SU-DHL-6 (cell line): ENCODE measurements at regions not wholly inside any gene's neighbourhood (a gene's known extent, or its start where the extent isn't known, plus 50 kb on each side); places are given as distances from the start of the nearest gene placed in this dataset.

ENCODE experiments used
- H2AFZ ChIP-seq: fragments of 200-600 bp; sonication (generic); 2 replicates; pipeline ENCODE4 v1.6.1; 2014; ENCODE audit warnings: low read depth, mild to moderate bottlenecking, moderate library complexity, mixed read lengths, antibody characterized with exemption, low read length; ENCODE audit not compliant: severe bottlenecking
- H3F3A ChIP-seq: fragments of 200-600 bp; shearing (Covaris generic); 2 replicates; pipeline ENCODE4 v1.6.0; 2016; ENCODE audit warnings: antibody characterized with exemption, mild to moderate bottlenecking; ENCODE audit not compliant: insufficient read depth
- H3K27ac ChIP-seq: fragments of 200-600 bp; sonication (generic); 2 replicates; pipeline ENCODE4 v1.5.1; 2016; ENCODE audit warnings: low read depth, mild to moderate bottlenecking, low read length, moderate library complexity, mixed read lengths
- H3K27me3 ChIP-seq: fragments of 200-600 bp; sonication (generic), shearing (Covaris generic); 2 replicates; pipeline ENCODE4 v1.6.0; 2014; ENCODE audit warnings: mild to moderate bottlenecking, low read length
- H3K36me3 ChIP-seq: fragments of 200-600 bp; sonication (generic); 2 replicates; pipeline ENCODE4 v1.6.1; 2014; ENCODE audit warnings: mild to moderate bottlenecking, low read length, mixed read lengths
- H3K4me2 ChIP-seq: fragments of 300-600, 200-600 bp; shearing (Covaris generic), sonication (generic); 2 replicates; pipeline ENCODE4 v1.6.0; 2014; ENCODE audit warnings: low read length, low read depth, mild to moderate bottlenecking; ENCODE audit not compliant: poor library complexity, severe bottlenecking
- H3K4me3 ChIP-seq: fragments of 200-600 bp; sonication (generic); 2 replicates; pipeline ENCODE4 v1.5.1; 2014; ENCODE audit warnings: antibody characterized with exemption, low read length, mild to moderate bottlenecking, mixed read lengths; ENCODE audit not compliant: insufficient read depth, poor library complexity, severe bottlenecking
- H3K79me2 ChIP-seq: fragments of 200-600 bp; sonication (generic); 2 replicates; pipeline ENCODE4 v1.6.1; 2014; ENCODE audit warnings: mild to moderate bottlenecking, low read length, moderate library complexity; ENCODE audit not compliant: insufficient read depth
- H3K9ac ChIP-seq: fragments of 200-600 bp; sonication (generic); 2 replicates; pipeline ENCODE4 v1.7.0; 2014; ENCODE audit warnings: mild to moderate bottlenecking, low read length
- H3K9me2 ChIP-seq: fragments of 200-600 bp; sonication (generic); replicated peaks from 2 replicates; pipeline ENCODE4 v1.6.1; 2014; ENCODE audit warnings: low read length; ENCODE audit not compliant: insufficient read depth
- H3K9me3 ChIP-seq: fragments of 200-600 bp; sonication (generic); 2 replicates; pipeline ENCODE4 v1.6.1; 2014; ENCODE audit warnings: low read length, mixed read lengths; ENCODE audit not compliant: insufficient read depth
- H4K20me1 ChIP-seq: fragments of 200-600 bp; sonication (generic); 2 replicates; pipeline ENCODE4 v1.6.1; 2014; ENCODE audit warnings: low read depth, mild to moderate bottlenecking, antibody characterized with exemption, low read length, moderate library complexity, mixed read lengths
- EZH2phosphoT487 ChIP-seq: fragments of 200-600 bp; sonication (generic), shearing (Covaris generic); conservative IDR thresholded peaks from 2 replicates; pipeline ENCODE4 v1.6.1; 2018; ENCODE audit warnings: mild to moderate bottlenecking, antibody characterized with exemption, low read length, moderate library complexity, mixed read lengths
- TF ChIP-seq, protein P1 (sequence below): fragments of 200-600 bp; sonication (generic); IDR thresholded peaks from one replicate; pipeline ENCODE4 v1.5.1; 2017; ENCODE audit warnings: antibody characterized with exemption, mild to moderate bottlenecking, low read length, moderate library complexity; ENCODE audit not compliant: insufficient read depth, poor library complexity, severe bottlenecking

DNA sequence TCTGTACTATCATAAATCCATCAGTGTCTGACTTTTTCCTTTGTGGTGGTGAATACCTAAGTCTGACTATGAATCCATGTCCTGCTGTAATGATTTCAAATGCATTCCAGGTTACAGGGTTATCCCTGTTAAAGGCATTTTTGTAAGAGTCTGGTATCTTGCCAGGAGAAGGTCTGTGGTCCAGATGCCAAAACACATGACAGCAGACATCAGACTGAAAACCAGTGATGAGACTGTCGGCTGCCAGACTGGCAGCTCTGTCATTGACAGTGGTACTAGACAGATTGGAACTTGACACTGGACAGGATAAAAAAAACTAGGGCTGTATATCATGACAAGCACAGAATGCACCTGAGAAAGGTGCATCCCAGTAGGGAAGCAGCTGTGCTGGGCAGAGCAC is 301.8 kb upstream of the FAT3 start:
- no peak overlapping the region for H3K4me2 ChIP-seq
- no peaks in the 10 kb centered on the region for H3K9me2 ChIP-seq
- no peaks in the 10 kb centered on the region for H3K27me3 ChIP-seq
- H3K27ac ChIP-seq: no peak overlapping the region
- no peaks in the 10 kb centered on the region for H3K36me3 ChIP-seq
- no peak overlapping the region for H2AFZ ChIP-seq
- H3K4me3 ChIP-seq: no peak overlapping the region
- H4K20me1 ChIP-seq: no peaks in the 10 kb centered on the region
- no peak overlapping the region for H3K9ac ChIP-seq
- no peak for TF ChIP-seq EZH2phosphoT487
- TF ChIP-seq, protein P1, sequence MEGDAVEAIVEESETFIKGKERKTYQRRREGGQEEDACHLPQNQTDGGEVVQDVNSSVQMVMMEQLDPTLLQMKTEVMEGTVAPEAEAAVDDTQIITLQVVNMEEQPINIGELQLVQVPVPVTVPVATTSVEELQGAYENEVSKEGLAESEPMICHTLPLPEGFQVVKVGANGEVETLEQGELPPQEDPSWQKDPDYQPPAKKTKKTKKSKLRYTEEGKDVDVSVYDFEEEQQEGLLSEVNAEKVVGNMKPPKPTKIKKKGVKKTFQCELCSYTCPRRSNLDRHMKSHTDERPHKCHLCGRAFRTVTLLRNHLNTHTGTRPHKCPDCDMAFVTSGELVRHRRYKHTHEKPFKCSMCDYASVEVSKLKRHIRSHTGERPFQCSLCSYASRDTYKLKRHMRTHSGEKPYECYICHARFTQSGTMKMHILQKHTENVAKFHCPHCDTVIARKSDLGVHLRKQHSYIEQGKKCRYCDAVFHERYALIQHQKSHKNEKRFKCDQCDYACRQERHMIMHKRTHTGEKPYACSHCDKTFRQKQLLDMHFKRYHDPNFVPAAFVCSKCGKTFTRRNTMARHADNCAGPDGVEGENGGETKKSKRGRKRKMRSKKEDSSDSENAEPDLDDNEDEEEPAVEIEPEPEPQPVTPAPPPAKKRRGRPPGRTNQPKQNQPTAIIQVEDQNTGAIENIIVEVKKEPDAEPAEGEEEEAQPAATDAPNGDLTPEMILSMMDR: no peak
- H3K9me3 ChIP-seq: no peaks in the 10 kb centered on the region
- no peaks in the 10 kb centered on the region for H3F3A ChIP-seq
- H3K79me2 ChIP-seq: no peaks in the 10 kb centered on the region

DNA sequence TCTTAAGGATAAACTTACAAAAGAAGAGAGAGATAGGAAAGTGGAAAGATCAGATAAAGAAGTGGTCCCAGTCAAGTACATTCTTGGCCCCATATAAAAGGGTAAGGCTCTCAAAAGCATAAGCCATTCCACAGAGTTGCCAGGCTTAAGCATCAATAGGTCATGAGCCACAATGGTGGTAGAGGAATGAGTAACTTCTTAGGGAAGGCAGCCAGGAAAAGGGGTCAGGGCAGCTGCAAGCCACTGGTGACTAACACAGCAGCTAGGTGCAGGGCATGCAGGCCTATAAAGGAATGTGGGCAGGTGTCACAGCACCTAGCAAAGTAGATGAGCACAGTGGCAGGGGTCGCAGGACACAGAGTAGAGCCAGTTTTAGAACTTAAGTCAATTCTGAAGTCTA is 302.6 kb upstream of the FAT3 start:
- Histone ChIP-seq H3K9me2 (no peaks in the 10 kb centered on the region), H3F3A (no peaks in the 10 kb centered on the region), H4K20me1 (no peaks in the 10 kb centered on the region), H3K9me3 (no peaks in the 10 kb centered on the region), H2AFZ (no peak overlapping the region), H3K4me2 (no peak overlapping the region), H3K27me3 (no peaks in the 10 kb centered on the region), H3K36me3 (no peaks in the 10 kb centered on the region), H3K4me3 (no peak overlapping the region), H3K9ac (no peak overlapping the region), H3K79me2 (no peaks in the 10 kb centered on the region), H3K27ac (no peak overlapping the region)
- TF ChIP-seq, protein P1: no peak
- no peak for TF ChIP-seq EZH2phosphoT487

DNA sequence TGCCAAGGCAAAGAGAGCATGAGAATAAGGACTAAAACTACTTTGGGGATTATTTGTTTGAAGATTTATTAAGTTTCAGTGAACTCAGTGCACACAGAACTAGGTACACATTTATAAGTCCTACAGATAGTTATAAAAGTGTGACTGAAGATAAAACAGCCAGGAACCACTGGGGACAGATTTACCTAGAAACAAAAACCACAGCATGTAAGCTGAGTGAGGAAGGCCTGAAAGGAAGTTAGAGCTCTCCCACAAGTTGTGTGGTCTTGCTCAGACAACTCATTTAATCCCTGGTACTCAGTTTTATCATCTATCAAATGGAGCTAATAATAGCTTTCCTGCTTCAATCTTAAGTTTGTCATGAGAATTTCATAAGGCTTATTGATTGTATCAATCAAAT is 311.2 kb upstream of the FAT3 start:
- H2AFZ ChIP-seq: no peak overlapping the region
- no peaks in the 10 kb centered on the region for H3K9me2 ChIP-seq
- no peaks in the 10 kb centered on the region for H3K9me3 ChIP-seq
- H3K9ac ChIP-seq: no peak overlapping the region
- H4K20me1 ChIP-seq: no peaks in the 10 kb centered on the region
- H3K36me3 ChIP-seq: no peaks in the 10 kb centered on the region
- no peaks in the 10 kb centered on the region for H3K79me2 ChIP-seq
- H3F3A ChIP-seq: no peaks in the 10 kb centered on the region
- H3K27me3 ChIP-seq: no peaks in the 10 kb centered on the region
- no peak overlapping the region for H3K4me3 ChIP-seq
- no peak overlapping the region for H3K4me2 ChIP-seq
- no peak overlapping the region for H3K27ac ChIP-seq
- TF ChIP-seq, protein P1: no peak
- TF ChIP-seq EZH2phosphoT487: no peak

DNA sequence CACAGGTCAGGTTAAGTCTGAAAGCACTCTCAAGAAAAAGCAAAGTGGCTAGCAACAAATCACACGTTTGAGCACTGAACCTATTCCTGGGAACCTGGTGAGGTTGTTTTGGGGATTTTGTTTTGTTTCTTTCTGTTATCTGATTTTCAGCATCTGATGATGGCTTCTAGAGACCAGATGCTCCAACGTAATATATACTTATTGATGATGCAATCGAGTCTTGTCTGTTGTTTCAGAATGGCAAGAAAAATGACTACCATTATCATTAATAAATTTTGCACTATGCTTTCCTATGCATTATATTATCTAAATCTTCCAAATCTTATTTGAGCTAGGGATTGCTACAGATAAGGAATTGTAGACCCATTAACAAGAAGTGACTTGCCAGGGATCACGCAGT is 312.3 kb upstream of the FAT3 start:
- H2AFZ ChIP-seq: no peak overlapping the region
- TF ChIP-seq, protein P1: no peak
- no peak for TF ChIP-seq EZH2phosphoT487
- no peaks in the 10 kb centered on the region for H3K36me3 ChIP-seq
- no peaks in the 10 kb centered on the region for H3K27me3 ChIP-seq
- no peaks in the 10 kb centered on the region for H3K9me2 ChIP-seq
- H3K4me3 ChIP-seq: no peak overlapping the region
- H3K79me2 ChIP-seq: no peaks in the 10 kb centered on the region
- no peaks in the 10 kb centered on the region for H3K9me3 ChIP-seq
- H4K20me1 ChIP-seq: no peaks in the 10 kb centered on the region
- no peak overlapping the region for H3K27ac ChIP-seq
- H3K9ac ChIP-seq: no peak overlapping the region
- no peak overlapping the region for H3K4me2 ChIP-seq
- H3F3A ChIP-seq: no peaks in the 10 kb centered on the region
